ENCODE measurements at regions not wholly inside any gene's neighbourhood (a gene's known extent, or its start where the extent isn't known, plus 50 kb on each side); places are given as distances from the start of the nearest gene placed in this dataset.

GRCh38 chr1:79109445-79109844 is 102.9 kb upstream of the ADGRL4 start:
- TF ChIP-seq, protein P1, sequence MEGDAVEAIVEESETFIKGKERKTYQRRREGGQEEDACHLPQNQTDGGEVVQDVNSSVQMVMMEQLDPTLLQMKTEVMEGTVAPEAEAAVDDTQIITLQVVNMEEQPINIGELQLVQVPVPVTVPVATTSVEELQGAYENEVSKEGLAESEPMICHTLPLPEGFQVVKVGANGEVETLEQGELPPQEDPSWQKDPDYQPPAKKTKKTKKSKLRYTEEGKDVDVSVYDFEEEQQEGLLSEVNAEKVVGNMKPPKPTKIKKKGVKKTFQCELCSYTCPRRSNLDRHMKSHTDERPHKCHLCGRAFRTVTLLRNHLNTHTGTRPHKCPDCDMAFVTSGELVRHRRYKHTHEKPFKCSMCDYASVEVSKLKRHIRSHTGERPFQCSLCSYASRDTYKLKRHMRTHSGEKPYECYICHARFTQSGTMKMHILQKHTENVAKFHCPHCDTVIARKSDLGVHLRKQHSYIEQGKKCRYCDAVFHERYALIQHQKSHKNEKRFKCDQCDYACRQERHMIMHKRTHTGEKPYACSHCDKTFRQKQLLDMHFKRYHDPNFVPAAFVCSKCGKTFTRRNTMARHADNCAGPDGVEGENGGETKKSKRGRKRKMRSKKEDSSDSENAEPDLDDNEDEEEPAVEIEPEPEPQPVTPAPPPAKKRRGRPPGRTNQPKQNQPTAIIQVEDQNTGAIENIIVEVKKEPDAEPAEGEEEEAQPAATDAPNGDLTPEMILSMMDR (IDR thresholded peaks at IDR 0.05): no peak
- TF ChIP-seq POLR2A (IDR thresholded peaks at IDR 0.05): no peak
